ENCODE measurements at regions not wholly inside any gene's neighbourhood (a gene's known extent, or its start where the extent isn't known, plus 50 kb on each side); places are given as distances from the start of the nearest gene placed in this dataset.
A peak's percentile ranks its signal among the peaks of the same experiment; 100 is the strongest.

- no peak for DNase-seq
Measured at GRCh38 chr20:21820688-21821087, 115.2 kb downstream of the PAX1 start.

- no peak for DNase-seq
Measured at GRCh38 chr20:21820045-21820444, 114.6 kb downstream of the PAX1 start.

- DNase-seq, result no peak
Measured at GRCh38 chr20:21812379-21812778, 106.9 kb downstream of the PAX1 start.

GRCh38 chr20:21809961-21810523, 104.6 kb downstream of the PAX1 start:
- DNase-seq, result no peak

- no peak for DNase-seq
Measured at GRCh38 chr20:21808863-21809664, 103.6 kb downstream of the PAX1 start.

- DNase-seq, result no peak
Measured at GRCh38 chr20:21808139-21808538, 102.7 kb downstream of the PAX1 start.

- peak; percentile 75 for DNase-seq
Measured at GRCh38 chr20:21804802-21805201, 99.3 kb downstream of the PAX1 start.

- no peak for DNase-seq
Measured at GRCh38 chr20:21801193-21801592, 95.7 kb downstream of the PAX1 start.

GRCh38 chr20:21798384-21798783, 92.9 kb downstream of the PAX1 start:
- no peak for DNase-seq

GRCh38 chr20:21796059-21796458, 90.6 kb downstream of the PAX1 start:
- no peak for DNase-seq

- no peak for DNase-seq
Measured at GRCh38 chr20:21788082-21788481, 82.6 kb downstream of the PAX1 start.

GRCh38 chr20:21781446-21782075, 76.1 kb downstream of the PAX1 start:
- DNase-seq, result no peak

- DNase-seq, result no peak
Measured at GRCh38 chr20:21780528-21780927, 75.1 kb downstream of the PAX1 start.

Measured in femur (tissue), 1 donor.